ENCODE measurements at regions not wholly inside any gene's neighbourhood (a gene's known extent, or its start where the extent isn't known, plus 50 kb on each side); places are given as distances from the start of the nearest gene placed in this dataset.

DNA sequence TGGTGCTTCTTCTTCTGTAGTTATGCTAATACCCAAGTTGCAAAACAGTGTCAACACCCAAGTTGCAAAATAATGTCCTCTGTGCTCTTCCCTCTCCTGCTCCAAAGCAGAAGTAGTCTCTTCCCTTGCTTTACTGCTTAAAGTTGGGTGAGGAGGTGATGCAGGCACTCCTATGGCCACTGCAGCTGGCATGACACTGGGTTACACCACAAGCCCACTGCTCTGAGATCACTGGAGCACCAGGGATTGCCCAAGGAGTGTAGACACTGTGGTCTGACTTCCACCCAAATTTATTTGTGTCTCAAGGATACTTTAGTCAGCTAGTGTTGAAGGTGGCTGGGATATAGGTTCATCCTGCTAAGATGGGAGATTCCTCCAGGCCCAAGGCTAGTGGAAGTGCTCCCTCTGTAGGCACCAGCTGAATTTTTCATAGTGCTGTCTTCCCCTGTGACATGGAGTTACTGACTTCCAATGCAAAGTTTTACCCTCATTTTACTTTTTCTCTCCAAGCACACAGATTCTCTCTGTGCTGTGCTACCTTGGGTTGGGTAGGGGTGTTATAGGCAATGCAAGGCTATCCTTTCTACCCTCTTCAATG, 196.2 kb upstream of the TENT5D start:
- no peak overlapping the region for H3K4me3 ChIP-seq
- no peaks in the 10 kb centered on the region for H3K4me1 ChIP-seq
- intact Hi-C loops (cut with DNase I) = no loop called here
- H3K27ac ChIP-seq = no peak overlapping the region
- no peaks in the 10 kb centered on the region for H3K27me3 ChIP-seq
- no peaks in the 10 kb centered on the region for H3K36me3 ChIP-seq
- ATAC-seq (peak; percentile 80), DNase-seq (no peak)
- no peak for TF ChIP-seq CTCF (IDR thresholded peaks at IDR 0.05)
- H3K9me3 ChIP-seq = no peaks in the 10 kb centered on the region

- intact Hi-C loops (cut with DNase I) = no loop called here
- Histone ChIP-seq H3K36me3 (no peaks in the 10 kb centered on the region), H3K27ac (no peak overlapping the region), H3K9me3 (no peaks in the 10 kb centered on the region), H3K4me1 (no peaks in the 10 kb centered on the region), H3K27me3 (no peaks in the 10 kb centered on the region), H3K4me3 (no peak overlapping the region)
- DNase-seq (no peak), ATAC-seq (no peak)
- TF ChIP-seq CTCF (IDR thresholded peaks at IDR 0.05) = no peak
These were observed 190.6 kb upstream of the TENT5D start for GRCh38 chrX:80229626-80230025.

DNA sequence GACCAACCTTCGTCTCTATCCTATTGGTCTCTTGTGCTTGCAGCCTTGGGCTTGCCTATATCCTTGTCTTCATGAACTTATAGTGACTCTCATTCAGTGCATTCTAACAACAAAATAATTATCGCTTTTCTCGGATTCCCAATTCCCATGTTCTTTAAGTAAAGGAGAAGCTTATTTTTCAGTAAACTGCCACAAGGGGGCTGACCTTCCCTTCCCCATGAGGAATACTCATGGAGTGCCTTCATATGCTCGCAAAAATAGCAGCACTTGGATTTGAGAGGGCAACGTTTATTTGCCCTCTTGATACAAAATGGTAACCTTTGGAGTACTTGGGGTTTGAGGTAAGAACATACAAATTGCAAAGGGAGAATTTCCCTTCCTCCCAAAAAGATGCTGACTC, 183.2 kb upstream of the TENT5D start:
- DNase-seq = no peak
- no peak for ATAC-seq
- Histone ChIP-seq H3K4me1 (no peaks in the 10 kb centered on the region), H3K36me3 (no peaks in the 10 kb centered on the region), H3K9me3 (no peaks in the 10 kb centered on the region), H3K27me3 (no peaks in the 10 kb centered on the region), H3K4me3 (no peak overlapping the region), H3K27ac (no peak overlapping the region)
- no peak for TF ChIP-seq CTCF (IDR thresholded peaks at IDR 0.05)
- intact Hi-C loops (cut with DNase I) = no loop called here

GRCh38 chrX:80246271-80246670, 174.0 kb upstream of the TENT5D start:
- TF ChIP-seq CTCF (IDR thresholded peaks at IDR 0.05) = no peak
- no peak for DNase-seq
- intact Hi-C loops (cut with DNase I) = no loop called here

DNA sequence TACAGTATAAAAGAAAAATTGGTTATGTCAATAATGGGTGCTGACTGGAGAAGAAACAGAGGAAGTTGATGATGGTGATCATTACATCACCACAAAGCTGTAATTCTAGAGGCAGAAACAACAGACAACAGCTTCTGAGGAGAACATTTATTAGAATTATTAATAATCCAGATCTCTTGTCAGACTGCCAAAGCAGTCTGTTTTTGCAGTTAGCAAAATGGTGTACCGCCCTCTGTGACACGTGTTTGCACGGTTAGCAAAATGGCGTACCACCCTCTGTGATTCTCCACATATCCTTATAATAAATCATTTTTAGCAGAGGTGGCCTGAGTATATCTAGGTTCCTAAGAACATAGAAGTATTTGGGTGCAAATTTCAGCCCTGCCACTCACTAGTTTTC, 154.0 kb upstream of the TENT5D start:
- TF ChIP-seq CTCF (IDR thresholded peaks at IDR 0.05) = no peak
- DNase-seq (no peak), ATAC-seq (no peak)
- H3K4me1 ChIP-seq = no peaks in the 10 kb centered on the region
- intact Hi-C loops (cut with DNase I) = no loop called here
- H3K4me3 ChIP-seq = no peak overlapping the region
- H3K9me3 ChIP-seq = no peaks in the 10 kb centered on the region
- no peak overlapping the region for H3K27ac ChIP-seq
- no peaks in the 10 kb centered on the region for H3K27me3 ChIP-seq
- H3K36me3 ChIP-seq = no peaks in the 10 kb centered on the region

More at GRCh38 chrX:80246271-80246670, 174.0 kb upstream of the TENT5D start:
- Histone ChIP-seq H3K36me3 (no peaks in the 10 kb centered on the region), H3K9me3 (no peaks in the 10 kb centered on the region), H3K4me1 (no peaks in the 10 kb centered on the region), H3K4me3 (no peak overlapping the region), H3K27ac (no peak overlapping the region), H3K27me3 (no peaks in the 10 kb centered on the region)
- no peak for ATAC-seq

DNA sequence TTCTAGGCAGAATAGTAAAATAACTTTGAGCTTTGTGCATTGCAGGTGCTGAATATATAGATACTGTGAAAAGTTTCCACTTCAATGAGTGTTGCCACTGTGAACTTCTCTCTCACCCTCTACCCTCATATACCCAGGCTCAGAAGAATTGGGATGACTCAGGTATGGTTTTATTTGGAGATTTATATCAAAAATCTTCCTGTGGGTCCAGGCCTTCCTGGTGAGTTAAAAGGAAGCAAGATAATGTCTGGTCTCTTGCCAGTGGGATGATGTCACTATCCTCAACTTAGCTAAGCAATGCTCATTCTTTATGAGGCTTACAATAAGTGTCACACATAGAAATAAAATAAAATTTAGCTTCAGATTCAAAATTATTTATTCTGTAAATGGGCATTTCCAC, 153.3 kb upstream of the TENT5D start:
- ATAC-seq = no peak

More for the DNA sequence above, 153.3 kb upstream of the TENT5D start:
- DNase-seq = no peak
- no peaks in the 10 kb centered on the region for H3K36me3 ChIP-seq
- H3K4me3 ChIP-seq = no peak overlapping the region
- H3K9me3 ChIP-seq = no peaks in the 10 kb centered on the region
- no peaks in the 10 kb centered on the region for H3K4me1 ChIP-seq
- no peaks in the 10 kb centered on the region for H3K27me3 ChIP-seq
- no peak overlapping the region for H3K27ac ChIP-seq
- intact Hi-C loops (cut with DNase I) = no loop called here
- no peak for TF ChIP-seq CTCF (IDR thresholded peaks at IDR 0.05)

All from upper lobe of right lung (tissue), 1 donor.